ENCODE measurements at regions not wholly inside any gene's neighbourhood (a gene's known extent, or its start where the extent isn't known, plus 50 kb on each side); places are given as distances from the start of the nearest gene placed in this dataset.

DNA sequence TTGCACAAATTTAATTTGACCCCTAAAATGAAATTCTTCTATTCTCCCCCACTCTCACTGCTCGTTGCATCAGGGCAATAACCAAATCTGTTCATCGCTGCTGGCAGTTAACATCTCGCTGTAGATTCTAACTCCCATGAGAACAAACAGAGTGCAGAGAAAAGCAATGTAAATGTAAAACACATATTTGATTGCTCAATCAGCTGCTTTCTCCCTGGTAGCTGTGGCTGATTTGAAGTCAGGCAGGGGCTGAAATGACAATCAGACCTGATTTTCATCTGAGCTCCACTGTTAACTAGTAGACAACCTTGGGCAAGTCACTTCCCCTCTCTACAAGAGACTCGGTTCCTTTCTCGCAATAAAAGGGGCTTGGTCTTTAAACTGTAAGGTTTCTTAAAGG, 119.8 kb upstream of the CPNE4 start:
- no peak overlapping the region for H3K4me3 ChIP-seq (ENCODE audit: low read length)
- TF ChIP-seq, protein P1, sequence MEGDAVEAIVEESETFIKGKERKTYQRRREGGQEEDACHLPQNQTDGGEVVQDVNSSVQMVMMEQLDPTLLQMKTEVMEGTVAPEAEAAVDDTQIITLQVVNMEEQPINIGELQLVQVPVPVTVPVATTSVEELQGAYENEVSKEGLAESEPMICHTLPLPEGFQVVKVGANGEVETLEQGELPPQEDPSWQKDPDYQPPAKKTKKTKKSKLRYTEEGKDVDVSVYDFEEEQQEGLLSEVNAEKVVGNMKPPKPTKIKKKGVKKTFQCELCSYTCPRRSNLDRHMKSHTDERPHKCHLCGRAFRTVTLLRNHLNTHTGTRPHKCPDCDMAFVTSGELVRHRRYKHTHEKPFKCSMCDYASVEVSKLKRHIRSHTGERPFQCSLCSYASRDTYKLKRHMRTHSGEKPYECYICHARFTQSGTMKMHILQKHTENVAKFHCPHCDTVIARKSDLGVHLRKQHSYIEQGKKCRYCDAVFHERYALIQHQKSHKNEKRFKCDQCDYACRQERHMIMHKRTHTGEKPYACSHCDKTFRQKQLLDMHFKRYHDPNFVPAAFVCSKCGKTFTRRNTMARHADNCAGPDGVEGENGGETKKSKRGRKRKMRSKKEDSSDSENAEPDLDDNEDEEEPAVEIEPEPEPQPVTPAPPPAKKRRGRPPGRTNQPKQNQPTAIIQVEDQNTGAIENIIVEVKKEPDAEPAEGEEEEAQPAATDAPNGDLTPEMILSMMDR (conservative IDR thresholded peaks at IDR 0.05; ENCODE audit: low read depth, low read length), result no peak
- DNase-seq (ENCODE audit: low read depth), result no peak

DNA sequence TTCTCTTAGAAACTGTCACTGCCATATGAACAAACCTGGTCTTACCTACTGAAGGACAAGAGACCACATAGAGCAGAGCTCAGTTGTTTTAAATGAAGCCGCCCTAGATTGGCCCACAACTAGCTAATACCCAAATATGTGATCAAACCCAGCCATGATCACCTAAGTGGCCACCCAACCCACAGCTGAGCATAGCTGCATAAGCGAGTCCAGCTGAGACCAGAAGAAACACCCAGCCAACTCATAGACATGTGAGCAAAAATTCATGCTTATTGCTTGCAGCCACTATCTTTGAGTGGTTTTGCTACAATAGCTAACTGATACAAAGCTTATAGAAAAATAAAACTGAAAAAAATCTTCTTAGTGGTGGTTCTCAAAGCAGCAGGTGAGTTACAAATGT, 124.3 kb upstream of the CPNE4 start:
- no peak for DNase-seq (ENCODE audit: low read depth)
- TF ChIP-seq, protein P1 (conservative IDR thresholded peaks at IDR 0.05; ENCODE audit: low read depth, low read length), result no peak
- H3K4me3 ChIP-seq (ENCODE audit: low read length), result no peak overlapping the region

DNA sequence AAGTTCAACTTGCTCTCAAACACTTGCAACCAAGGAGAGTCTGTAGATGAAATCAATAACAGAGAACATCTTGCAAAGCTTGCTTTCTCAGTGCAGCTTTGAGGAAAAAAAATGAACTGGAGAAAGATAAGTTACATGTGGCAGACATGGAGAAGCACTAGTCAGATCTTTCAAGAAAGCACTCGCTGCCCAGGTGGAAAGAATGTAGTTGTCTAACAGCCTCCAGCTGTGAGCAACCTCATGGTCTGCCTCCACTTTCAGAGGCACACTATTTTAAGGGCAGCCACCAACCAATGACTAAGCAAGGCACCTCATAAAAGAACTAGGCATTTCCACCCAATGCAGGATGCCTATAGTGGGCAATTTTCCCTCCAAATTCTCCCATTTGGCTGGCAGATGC, 125.4 kb upstream of the CPNE4 start:
- DNase-seq (ENCODE audit: low read depth), result no peak

DNA sequence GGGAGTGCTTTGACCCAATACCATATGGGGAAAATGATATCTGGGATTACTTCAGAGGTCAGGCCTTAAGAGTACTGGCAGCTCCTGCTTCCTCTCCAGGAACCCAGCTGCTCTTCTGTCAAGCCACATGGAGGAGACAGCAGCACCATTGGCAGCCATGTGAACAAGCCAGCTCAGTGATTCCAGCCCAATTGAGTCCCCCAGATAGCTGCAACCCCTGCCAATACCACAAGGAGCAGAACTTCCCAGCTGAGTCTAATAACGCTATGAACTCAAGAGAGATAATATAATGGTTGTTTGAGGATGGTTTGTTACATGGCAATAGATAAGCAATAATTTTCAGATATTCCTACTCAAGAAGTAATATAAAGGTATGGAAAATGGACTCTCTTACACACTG, 126.8 kb upstream of the CPNE4 start:
- TF ChIP-seq, protein P1 (conservative IDR thresholded peaks at IDR 0.05; ENCODE audit: low read depth, low read length), result no peak
- no peak overlapping the region for H3K4me3 ChIP-seq (ENCODE audit: low read length)
- DNase-seq (ENCODE audit: low read depth), result no peak

More for the DNA sequence above, 125.4 kb upstream of the CPNE4 start:
- H3K4me3 ChIP-seq (ENCODE audit: low read length), result no peak overlapping the region
- TF ChIP-seq, protein P1 (conservative IDR thresholded peaks at IDR 0.05; ENCODE audit: low read depth, low read length), result no peak

DNA sequence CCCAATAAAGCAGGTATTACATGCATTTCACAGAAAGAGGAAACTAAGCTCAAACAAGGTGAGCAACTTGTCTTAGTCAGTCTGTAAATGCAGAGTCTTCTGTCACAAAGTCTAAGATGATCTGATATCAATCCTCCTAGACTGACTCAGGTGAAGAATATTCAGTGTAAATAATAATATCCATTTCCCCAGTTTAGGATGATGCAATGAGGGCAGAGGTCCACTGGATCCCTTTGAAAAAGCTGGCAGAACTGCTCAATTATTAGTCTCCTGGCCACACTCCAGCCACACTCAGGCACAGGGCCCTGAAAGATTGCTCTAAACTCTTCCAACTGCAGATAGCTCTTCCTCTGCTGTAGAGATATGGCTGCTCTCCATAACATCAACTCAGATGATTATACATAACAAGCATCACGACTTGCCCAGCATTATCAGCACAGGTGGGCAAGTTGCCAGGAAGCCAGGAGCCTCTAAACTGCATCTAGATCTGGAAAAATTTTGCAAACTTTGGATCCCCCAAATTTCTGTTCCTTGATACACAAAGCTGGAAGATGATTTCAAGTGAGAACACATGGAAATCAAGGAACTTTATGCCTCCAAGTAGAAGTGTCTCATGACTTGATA, 129.8 kb upstream of the CPNE4 start:
- TF ChIP-seq, protein P1 (conservative IDR thresholded peaks at IDR 0.05; ENCODE audit: low read depth, low read length), result no peak
- no peak for DNase-seq (ENCODE audit: low read depth)
- H3K4me3 ChIP-seq (ENCODE audit: low read length), result no peak overlapping the region

DNA sequence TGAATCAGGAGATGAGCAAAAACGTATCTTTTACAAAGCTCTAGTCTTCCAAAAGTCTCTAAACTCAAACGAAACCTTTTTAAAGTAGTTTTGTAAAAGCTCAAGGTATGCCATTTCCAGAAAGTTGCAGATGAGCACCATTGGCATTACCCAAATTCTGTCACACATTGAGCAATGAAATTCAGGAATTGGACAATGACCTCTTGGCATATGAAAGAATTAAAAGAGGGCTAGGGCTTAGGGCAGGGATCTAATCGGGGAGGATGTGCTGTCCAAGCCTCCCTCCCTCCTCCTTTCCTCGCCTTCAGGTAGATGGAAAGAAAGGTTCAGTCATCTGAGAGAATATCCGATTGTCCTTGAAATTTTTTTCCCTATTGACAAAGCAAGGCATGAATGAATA, 133.1 kb upstream of the CPNE4 start:
- no peak overlapping the region for H3K4me3 ChIP-seq (ENCODE audit: low read length)
- TF ChIP-seq, protein P1 (conservative IDR thresholded peaks at IDR 0.05; ENCODE audit: low read depth, low read length), result no peak
- no peak for DNase-seq (ENCODE audit: low read depth)

DNA sequence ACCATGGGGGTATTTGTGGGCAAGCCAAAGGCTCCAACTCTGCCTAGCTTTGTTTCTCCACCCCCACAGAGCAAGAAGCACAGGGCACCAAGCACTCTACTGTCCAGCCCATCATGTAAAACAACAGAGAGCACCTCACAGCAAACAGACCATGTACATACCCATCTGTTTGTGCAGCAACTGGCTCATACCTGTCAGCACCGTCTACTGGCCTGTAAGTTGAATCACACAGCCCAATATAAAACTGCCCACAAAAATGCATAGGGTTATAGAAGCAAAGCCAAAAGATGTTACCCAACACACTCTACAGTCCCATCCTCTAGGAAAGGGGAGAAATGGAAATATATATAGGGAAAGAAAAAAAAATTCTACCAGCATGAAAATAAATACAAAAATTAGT, 139.7 kb upstream of the CPNE4 start:
- TF ChIP-seq, protein P1 (conservative IDR thresholded peaks at IDR 0.05; ENCODE audit: low read depth, low read length), result no peak
- no peak for DNase-seq (ENCODE audit: low read depth)
- no peak overlapping the region for H3K4me3 ChIP-seq (ENCODE audit: low read length)

Data from retinal pigment epithelial cell (primary cell).